ENCODE measurements at regions not wholly inside any gene's neighbourhood (a gene's known extent, or its start where the extent isn't known, plus 50 kb on each side); places are given as distances from the start of the nearest gene placed in this dataset.
"Not testable (repeated sequence)": the region's sequence is repeated elsewhere in the genome, so short reads cannot be mapped to it uniquely, and the experiment has no call there.

GRCh38 chr1:67584938-67585337 is 100.1 kb upstream of the GADD45A start:
- DNase-seq (ENCODE audit: low spot score) = no peak

GRCh38 chr1:67586596-67586995 is 98.4 kb upstream of the GADD45A start:
- peak; percentile 66 for DNase-seq (ENCODE audit: low spot score)

- no peak for DNase-seq (ENCODE audit: low spot score)
These were observed 96.7 kb upstream of the GADD45A start for GRCh38 chr1:67588178-67588855.

GRCh38 chr1:67589519-67590233 is 95.3 kb upstream of the GADD45A start:
- DNase-seq (ENCODE audit: low spot score) = no peak

- DNase-seq (ENCODE audit: low spot score) = peak; percentile 61
These were observed 94.7 kb upstream of the GADD45A start for GRCh38 chr1:67590329-67590728.

GRCh38 chr1:67594764-67595163 is 90.2 kb upstream of the GADD45A start:
- DNase-seq (ENCODE audit: low spot score) = no peak

GRCh38 chr1:67596674-67597073 is 88.3 kb upstream of the GADD45A start:
- DNase-seq (ENCODE audit: low spot score) = no peak

GRCh38 chr1:67597336-67597735 is 87.7 kb upstream of the GADD45A start:
- DNase-seq (ENCODE audit: low spot score) = no peak

- no peak for DNase-seq (ENCODE audit: low spot score)
These were observed 85.9 kb upstream of the GADD45A start for GRCh38 chr1:67599085-67599484.

- no peak for DNase-seq (ENCODE audit: low spot score)
These were observed 83.5 kb upstream of the GADD45A start for GRCh38 chr1:67601539-67601938.

GRCh38 chr1:67601955-67602354 is 83.0 kb upstream of the GADD45A start:
- no peak for DNase-seq (ENCODE audit: low spot score)

GRCh38 chr1:67604778-67605177 is 80.2 kb upstream of the GADD45A start:
- peak; percentile 21 for DNase-seq (ENCODE audit: low spot score)

GRCh38 chr1:67605209-67605780 is 79.7 kb upstream of the GADD45A start:
- DNase-seq (ENCODE audit: low spot score) = peak; percentile 46

GRCh38 chr1:67607286-67607685 is 77.7 kb upstream of the GADD45A start:
- no peak for DNase-seq (ENCODE audit: low spot score)

GRCh38 chr1:67607699-67608098 is 77.3 kb upstream of the GADD45A start:
- DNase-seq (ENCODE audit: low spot score) = no peak

- no peak for DNase-seq (ENCODE audit: low spot score)
These were observed 76.1 kb upstream of the GADD45A start for GRCh38 chr1:67608661-67609576.

GRCh38 chr1:67609577-67610341 is 75.2 kb upstream of the GADD45A start:
- no peak for DNase-seq (ENCODE audit: low spot score)

- DNase-seq (ENCODE audit: low spot score) = no peak
These were observed 74.6 kb upstream of the GADD45A start for GRCh38 chr1:67610450-67610849.

GRCh38 chr1:67611846-67612245 is 73.2 kb upstream of the GADD45A start:
- DNase-seq (ENCODE audit: low spot score) = no peak

- peak; percentile 55 for DNase-seq (ENCODE audit: low spot score)
These were observed 72.2 kb upstream of the GADD45A start for GRCh38 chr1:67612788-67613241.

GRCh38 chr1:67613479-67613878 is 71.5 kb upstream of the GADD45A start:
- not testable (repeated sequence) for DNase-seq (ENCODE audit: low spot score)

All from umbilical cord (tissue), 1 donor.